Prostate gland (tissue), 2 donors: ENCODE measurements at regions not wholly inside any gene's neighbourhood (a gene's known extent, or its start where the extent isn't known, plus 50 kb on each side); places are given as distances from the start of the nearest gene placed in this dataset.
A peak's percentile ranks its signal among the peaks of the same experiment; 100 is the strongest.

ENCODE experiments used
- DNase-seq: peaks from one replicate; pipeline ENCODE4 v3.0.0-alpha.2; 2019; ENCODE audit warnings: low spot score
- H3K27ac ChIP-seq, 2 donors: fragments of 200-600 bp; sonication (generic); 2 replicates each; pipeline ENCODE4 v1.5.1; 2017 to 2019
- H3K27me3 ChIP-seq: fragments of 200-600 bp; sonication (generic); replicated peaks from 2 replicates; pipeline ENCODE4 v1.5.1; 2019; ENCODE audit not compliant: insufficient read depth
- H3K36me3 ChIP-seq, 2 donors: fragments of 200-600 bp; sonication (generic); 1 replicate in 1 of 2; 2 replicates in 1 of 2; pipeline versions ENCODE4 v1.5.1 to v1.8.1; 2017 to 2019
- H3K4me1 ChIP-seq: fragments of 200-600 bp; sonication (generic); replicated peaks from 2 replicates; pipeline ENCODE4 v1.5.1; 2019
- H3K4me3 ChIP-seq, 2 donors: fragments of 200-600 bp; sonication (generic); 2 replicates each; pipeline ENCODE4 v1.5.1; 2017 to 2019
- H3K9me3 ChIP-seq: fragments of 200-600 bp; sonication (generic); 2 replicates; pipeline ENCODE4 v1.5.1; 2017
- CTCF ChIP-seq, 4 experiments: fragments of 200-600 bp in 2 of 4; fragments of 450-650 bp in 2 of 4; sonication (generic) in 2 of 4; IDR thresholded peaks; 1 replicate in 3 of 4; 2 replicates in 1 of 4; pipeline ENCODE4 v1.5.1; 2016 to 2019; ENCODE audit warnings: antibody characterized with exemption in 4 of 4, mild to moderate bottlenecking in 2 of 4, moderate library complexity in 2 of 4
- POLR2A ChIP-seq: fragments of 450-650 bp; IDR thresholded peaks from one replicate; pipeline ENCODE4 v1.6.1; 2016; ENCODE audit warnings: antibody characterized with exemption, mild to moderate bottlenecking
- POLR2AphosphoS5 ChIP-seq: sonication (generic); formaldehyde crosslinking; IDR thresholded peaks from one replicate; pipeline ENCODE4 v1.6.1; 2017; ENCODE audit warnings: antibody characterized with exemption
- WGBS: methylation state at CpG from one replicate; pipeline ENCODE4 v1.1.5; 2018; 5-methylcytosine and 5-hydroxymethylcytosine counted together
- intact Hi-C: fragments of 100-400 bp; cut with DNase I; formaldehyde crosslinking; loops from one replicate; pipeline ENCODE4 v1.14.2; 2022

- intact Hi-C loops: no loop called here
- 81% methylated on average over 10 of the region's 10 CpGs for WGBS
- Histone ChIP-seq H3K9me3 (no peaks in the 10 kb centered on the region), H3K36me3 (no peaks in the 10 kb centered on the region), H3K27ac (no peak overlapping the region), H3K4me3 (no peak overlapping the region), H3K4me1 (no peaks in the 10 kb centered on the region), H3K27me3 (no peaks in the 10 kb centered on the region)
- TF ChIP-seq CTCF (IDR thresholded peaks at IDR 0.05): peak in 3 of 4 experiments; percentile 6 to 25 (median 11)
- no peak for TF ChIP-seq POLR2A
- no peak for TF ChIP-seq POLR2AphosphoS5
- no peak for DNase-seq
Measured at GRCh38 chr1:239952348-239953308, 139.1 kb upstream of the FMN2 start.

- Histone ChIP-seq H3K27me3 (no peaks in the 10 kb centered on the region), H3K27ac (no peak overlapping the region), H3K4me1 (no peaks in the 10 kb centered on the region), H3K9me3 (no peaks in the 10 kb centered on the region), H3K4me3 (no peak overlapping the region), H3K36me3 (no peaks in the 10 kb centered on the region)
- 69% methylated on average over 18 of the region's 18 CpGs for WGBS
- TF ChIP-seq POLR2A (no peak), CTCF (IDR thresholded peaks at IDR 0.05) (no peak), POLR2AphosphoS5 (no peak)
- intact Hi-C loops: no loop called here
- DNase-seq: no peak
Measured at GRCh38 chr1:239954836-239955235, 136.8 kb upstream of the FMN2 start.

GRCh38 chr1:239955431-239955830, 136.3 kb upstream of the FMN2 start:
- Histone ChIP-seq H3K4me1 (no peaks in the 10 kb centered on the region), H3K4me3 (no peak overlapping the region), H3K27me3 (no peaks in the 10 kb centered on the region), H3K27ac (no peak overlapping the region), H3K9me3 (no peaks in the 10 kb centered on the region), H3K36me3 (no peaks in the 10 kb centered on the region)
- 91% methylated on average over 12 of the region's 12 CpGs for WGBS
- intact Hi-C loops: no loop called here
- TF ChIP-seq CTCF (IDR thresholded peaks at IDR 0.05) (no peak), POLR2AphosphoS5 (no peak), POLR2A (no peak)
- no peak for DNase-seq

GRCh38 chr1:239956263-239956662, 135.4 kb upstream of the FMN2 start:
- no peaks in the 10 kb centered on the region for H3K36me3 ChIP-seq
- no peak for DNase-seq
- no peak overlapping the region for H3K27ac ChIP-seq
- no peaks in the 10 kb centered on the region for H3K9me3 ChIP-seq
- H3K27me3 ChIP-seq: no peaks in the 10 kb centered on the region
- no peak overlapping the region for H3K4me3 ChIP-seq
- intact Hi-C loops: no loop called here
- TF ChIP-seq CTCF (IDR thresholded peaks at IDR 0.05): no peak
- no peak for TF ChIP-seq POLR2AphosphoS5
- no peak for TF ChIP-seq POLR2A
- H3K4me1 ChIP-seq: no peaks in the 10 kb centered on the region
- 47% methylated on average over 6 of the region's 6 CpGs for WGBS

GRCh38 chr1:239958063-239958462, 133.6 kb upstream of the FMN2 start:
- Histone ChIP-seq H3K27ac (no peak overlapping the region), H3K27me3 (no peaks in the 10 kb centered on the region), H3K4me3 (no peak overlapping the region), H3K9me3 (no peaks in the 10 kb centered on the region), H3K36me3 (no peaks in the 10 kb centered on the region), H3K4me1 (no peaks in the 10 kb centered on the region)
- TF ChIP-seq POLR2A: no peak
- no peak for TF ChIP-seq POLR2AphosphoS5
- TF ChIP-seq CTCF (IDR thresholded peaks at IDR 0.05): no peak
- no peak for DNase-seq
- WGBS: 54% methylated on average over 4 of the region's 4 CpGs
- intact Hi-C loops: no loop called here
